ENCODE measurements at regions not wholly inside any gene's neighbourhood (a gene's known extent, or its start where the extent isn't known, plus 50 kb on each side); places are given as distances from the start of the nearest gene placed in this dataset.

GRCh38 chr1:189908113-189908512 is 569.6 kb downstream of the BRINP3 start:
- no peak for DNase-seq
- H3K9me3 ChIP-seq (ENCODE audit: control insufficient read depth in 1 of 2, low read length in 2 of 2) = no peaks in the 10 kb centered on the region
- H3K4me1 ChIP-seq (ENCODE audit: insufficient read depth, low read length) = no peaks in the 10 kb centered on the region
- H3K27ac ChIP-seq (ENCODE audit: low read depth, low read length) = no peak overlapping the region
- ChIA-PET POLR2A (ENCODE audit: partially characterized antibody) (no interaction called here), CTCF (ENCODE audit: partially characterized antibody) (no interaction called here)
- Mint-ChIP-seq H3K4me3 (no peak overlapping the region), H3K9me3 (peaks cover 3 to 37% (median 23%) of the 10 kb centered on the region in 8 donors), H3K27ac (no peak overlapping the region), H3K4me1 (no peaks in the 10 kb centered on the region), H3K27me3 (no peaks in the 10 kb centered on the region), H3K36me3 (no peaks in the 10 kb centered on the region)
- H3K36me3 ChIP-seq (ENCODE audit: insufficient read depth, low read length) = no peaks in the 10 kb centered on the region
- no peaks in the 10 kb centered on the region for H3K27me3 ChIP-seq (ENCODE audit: insufficient read depth, low read length)
- H3K4me3 ChIP-seq (ENCODE audit: low read length in 2 of 2) = no peak overlapping the region
- intact Hi-C loops (cut with micrococcal nuclease) = no loop called here

- ChIA-PET CTCF (ENCODE audit: partially characterized antibody) (no interaction called here), POLR2A (ENCODE audit: partially characterized antibody) (no interaction called here)
- H3K4me3 ChIP-seq (ENCODE audit: low read length in 2 of 2) = no peak overlapping the region
- no peaks in the 10 kb centered on the region for H3K36me3 Mint-ChIP-seq
- H3K9me3 ChIP-seq (ENCODE audit: control insufficient read depth in 1 of 2, low read length in 2 of 2) = no peaks in the 10 kb centered on the region
- no peak for DNase-seq
- H3K4me1 ChIP-seq (ENCODE audit: insufficient read depth, low read length) = no peaks in the 10 kb centered on the region
- H3K27ac Mint-ChIP-seq = no peak overlapping the region
- no peak overlapping the region for H3K27ac ChIP-seq (ENCODE audit: low read depth, low read length)
- H3K4me1 Mint-ChIP-seq = no peaks in the 10 kb centered on the region
- H3K9me3 Mint-ChIP-seq = peaks cover 4 to 51% (median 27%) of the 10 kb centered on the region in 8 donors
- H3K36me3 ChIP-seq (ENCODE audit: insufficient read depth, low read length) = no peaks in the 10 kb centered on the region
- intact Hi-C loops (cut with micrococcal nuclease) = no loop called here
- H3K27me3 Mint-ChIP-seq = no peaks in the 10 kb centered on the region
- no peaks in the 10 kb centered on the region for H3K27me3 ChIP-seq (ENCODE audit: insufficient read depth, low read length)
- H3K4me3 Mint-ChIP-seq = no peak overlapping the region
Measured at GRCh38 chr1:189921613-189922012, 556.1 kb downstream of the BRINP3 start.

GRCh38 chr1:189927641-189928040 is 550.0 kb downstream of the BRINP3 start:
- POLR2A ChIA-PET (ENCODE audit: partially characterized antibody) = no interaction called here
- Mint-ChIP-seq H3K9me3 (peaks cover 1 to 35% (median 18%) of the 10 kb centered on the region in 8 donors), H3K27me3 (no peaks in the 10 kb centered on the region), H3K4me1 (no peaks in the 10 kb centered on the region), H3K36me3 (no peaks in the 10 kb centered on the region), H3K4me3 (no peak overlapping the region), H3K27ac (no peak overlapping the region)
- no peaks in the 10 kb centered on the region for H3K4me1 ChIP-seq (ENCODE audit: insufficient read depth, low read length)
- intact Hi-C loops (cut with micrococcal nuclease) = no loop called here
- no peak overlapping the region for H3K27ac ChIP-seq (ENCODE audit: low read depth, low read length)
- CTCF ChIA-PET (ENCODE audit: partially characterized antibody) = no interaction called here
- no peaks in the 10 kb centered on the region for H3K27me3 ChIP-seq (ENCODE audit: insufficient read depth, low read length)
- H3K4me3 ChIP-seq (ENCODE audit: low read length in 2 of 2) = no peak overlapping the region
- H3K36me3 ChIP-seq (ENCODE audit: insufficient read depth, low read length) = no peaks in the 10 kb centered on the region
- no peaks in the 10 kb centered on the region for H3K9me3 ChIP-seq (ENCODE audit: control insufficient read depth in 1 of 2, low read length in 2 of 2)
- no peak for DNase-seq

GRCh38 chr1:189929501-189930099 is 548.1 kb downstream of the BRINP3 start:
- H3K9me3 ChIP-seq (ENCODE audit: control insufficient read depth in 1 of 2, low read length in 2 of 2) = no peaks in the 10 kb centered on the region
- no peak overlapping the region for H3K4me3 Mint-ChIP-seq
- ChIA-PET POLR2A (ENCODE audit: partially characterized antibody) (no interaction called here), CTCF (ENCODE audit: partially characterized antibody) (no interaction called here)
- peaks cover 4 to 32% (median 17%) of the 10 kb centered on the region in 8 donors for H3K9me3 Mint-ChIP-seq
- no peaks in the 10 kb centered on the region for H3K4me1 Mint-ChIP-seq
- no peak for DNase-seq
- no peaks in the 10 kb centered on the region for H3K36me3 ChIP-seq (ENCODE audit: insufficient read depth, low read length)
- H3K36me3 Mint-ChIP-seq = no peaks in the 10 kb centered on the region
- H3K27ac Mint-ChIP-seq = no peak overlapping the region
- H3K27me3 Mint-ChIP-seq = no peaks in the 10 kb centered on the region
- intact Hi-C loops (cut with micrococcal nuclease) = no loop called here
- no peak overlapping the region for H3K27ac ChIP-seq (ENCODE audit: low read depth, low read length)
- H3K27me3 ChIP-seq (ENCODE audit: insufficient read depth, low read length) = no peaks in the 10 kb centered on the region
- H3K4me3 ChIP-seq (ENCODE audit: low read length in 2 of 2) = no peak overlapping the region
- no peaks in the 10 kb centered on the region for H3K4me1 ChIP-seq (ENCODE audit: insufficient read depth, low read length)

GRCh38 chr1:189936861-189937260 is 540.8 kb downstream of the BRINP3 start:
- Mint-ChIP-seq H3K27ac (no peak overlapping the region), H3K4me3 (no peak overlapping the region), H3K4me1 (no peaks in the 10 kb centered on the region), H3K27me3 (no peaks in the 10 kb centered on the region), H3K36me3 (no peaks in the 10 kb centered on the region), H3K9me3 (peaks cover 2 to 33% (median 9%) of the 10 kb centered on the region in 8 donors)
- POLR2A ChIA-PET (ENCODE audit: partially characterized antibody) = no interaction called here
- no peaks in the 10 kb centered on the region for H3K4me1 ChIP-seq (ENCODE audit: insufficient read depth, low read length)
- DNase-seq = no peak
- no peaks in the 10 kb centered on the region for H3K36me3 ChIP-seq (ENCODE audit: insufficient read depth, low read length)
- H3K4me3 ChIP-seq (ENCODE audit: low read length in 2 of 2) = no peak overlapping the region
- no peak overlapping the region for H3K27ac ChIP-seq (ENCODE audit: low read depth, low read length)
- no peaks in the 10 kb centered on the region for H3K27me3 ChIP-seq (ENCODE audit: insufficient read depth, low read length)
- intact Hi-C loops (cut with micrococcal nuclease) = no loop called here
- H3K9me3 ChIP-seq (ENCODE audit: control insufficient read depth in 1 of 2, low read length in 2 of 2) = no peaks in the 10 kb centered on the region
- CTCF ChIA-PET (ENCODE audit: partially characterized antibody) = no interaction called here

GRCh38 chr1:189939967-189940366 is 537.7 kb downstream of the BRINP3 start:
- Mint-ChIP-seq H3K27ac (no peak overlapping the region), H3K27me3 (no peaks in the 10 kb centered on the region), H3K9me3 (peaks cover 0 to 16% (median 7%) of the 10 kb centered on the region in 8 donors), H3K4me3 (no peak overlapping the region), H3K4me1 (no peaks in the 10 kb centered on the region), H3K36me3 (no peaks in the 10 kb centered on the region)
- no peaks in the 10 kb centered on the region for H3K27me3 ChIP-seq (ENCODE audit: insufficient read depth, low read length)
- no peaks in the 10 kb centered on the region for H3K9me3 ChIP-seq (ENCODE audit: control insufficient read depth in 1 of 2, low read length in 2 of 2)
- no peaks in the 10 kb centered on the region for H3K4me1 ChIP-seq (ENCODE audit: insufficient read depth, low read length)
- ChIA-PET POLR2A (ENCODE audit: partially characterized antibody) (no interaction called here), CTCF (ENCODE audit: partially characterized antibody) (no interaction called here)
- H3K36me3 ChIP-seq (ENCODE audit: insufficient read depth, low read length) = no peaks in the 10 kb centered on the region
- no peak for DNase-seq
- H3K27ac ChIP-seq (ENCODE audit: low read depth, low read length) = no peak overlapping the region
- H3K4me3 ChIP-seq (ENCODE audit: low read length in 2 of 2) = no peak overlapping the region
- intact Hi-C loops (cut with micrococcal nuclease) = no loop called here

- no peaks in the 10 kb centered on the region for H3K4me1 ChIP-seq (ENCODE audit: insufficient read depth, low read length)
- Mint-ChIP-seq H3K27me3 (no peaks in the 10 kb centered on the region), H3K4me3 (no peak overlapping the region), H3K4me1 (no peaks in the 10 kb centered on the region), H3K27ac (no peak overlapping the region), H3K9me3 (peaks cover 0 to 15% (median 8%) of the 10 kb centered on the region in 8 donors), H3K36me3 (no peaks in the 10 kb centered on the region)
- ChIA-PET CTCF (ENCODE audit: partially characterized antibody) (no interaction called here), POLR2A (ENCODE audit: partially characterized antibody) (no interaction called here)
- intact Hi-C loops (cut with micrococcal nuclease) = no loop called here
- no peaks in the 10 kb centered on the region for H3K9me3 ChIP-seq (ENCODE audit: control insufficient read depth in 1 of 2, low read length in 2 of 2)
- DNase-seq = no peak
- H3K27me3 ChIP-seq (ENCODE audit: insufficient read depth, low read length) = no peaks in the 10 kb centered on the region
- no peak overlapping the region for H3K4me3 ChIP-seq (ENCODE audit: low read length in 2 of 2)
- H3K27ac ChIP-seq (ENCODE audit: low read depth, low read length) = no peak overlapping the region
- no peaks in the 10 kb centered on the region for H3K36me3 ChIP-seq (ENCODE audit: insufficient read depth, low read length)
Measured at GRCh38 chr1:189941922-189942321, 535.7 kb downstream of the BRINP3 start.

GRCh38 chr1:189958756-189959155 is 518.9 kb downstream of the BRINP3 start:
- H3K4me1 ChIP-seq (ENCODE audit: insufficient read depth, low read length) = no peaks in the 10 kb centered on the region
- no peak for DNase-seq
- no peaks in the 10 kb centered on the region for H3K27me3 Mint-ChIP-seq
- no peak overlapping the region for H3K4me3 Mint-ChIP-seq
- H3K36me3 Mint-ChIP-seq = no peaks in the 10 kb centered on the region
- no peaks in the 10 kb centered on the region for H3K36me3 ChIP-seq (ENCODE audit: insufficient read depth, low read length)
- ChIA-PET POLR2A (ENCODE audit: partially characterized antibody) (no interaction called here), CTCF (ENCODE audit: partially characterized antibody) (no interaction called here)
- H3K4me1 Mint-ChIP-seq = no peaks in the 10 kb centered on the region
- H3K27me3 ChIP-seq (ENCODE audit: insufficient read depth, low read length) = no peaks in the 10 kb centered on the region
- no peak overlapping the region for H3K4me3 ChIP-seq (ENCODE audit: low read length in 2 of 2)
- no peak overlapping the region for H3K27ac ChIP-seq (ENCODE audit: low read depth, low read length)
- peaks cover 0 to 12% (median 4%) of the 10 kb centered on the region in 8 donors for H3K9me3 Mint-ChIP-seq
- intact Hi-C loops (cut with micrococcal nuclease) = no loop called here
- H3K27ac Mint-ChIP-seq = no peak overlapping the region
- H3K9me3 ChIP-seq (ENCODE audit: control insufficient read depth in 1 of 2, low read length in 2 of 2) = no peaks in the 10 kb centered on the region
